Esophagus muscularis mucosa (tissue), 4 donors: ENCODE measurements at regions not wholly inside any gene's neighbourhood (a gene's known extent, or its start where the extent isn't known, plus 50 kb on each side); places are given as distances from the start of the nearest gene placed in this dataset.

Source experiments
- DNase-seq: peaks from one replicate; pipeline ENCODE4 v3.0.0-alpha.2; 2017; ENCODE audit errors: extremely low spot score
- H3K27ac ChIP-seq, 4 donors: fragments of 200-600 bp; sonication (generic); replicated peaks in 1 of 4; 1 replicate in 3 of 4; 2 replicates in 1 of 4; pipeline ENCODE4 v1.5.1; 2016 to 2019; ENCODE audit warnings: mild to moderate bottlenecking in 1 of 4
- H3K27me3 ChIP-seq, 4 donors: fragments of 200-600 bp; sonication (generic); one replicate each; pipeline versions ENCODE4 v1.5.1 to v1.6.0; 2016 to 2019
- H3K36me3 ChIP-seq, 4 donors: fragments of 200-600 bp; sonication (generic); one replicate each; pipeline ENCODE4 v1.5.1; 2016 to 2019
- H3K4me1 ChIP-seq, 4 donors: fragments of 200-600 bp; sonication (generic); one replicate each; pipeline ENCODE4 v1.5.1; 2016 to 2019
- H3K4me3 ChIP-seq, 4 donors: fragments of 200-600 bp; sonication (generic); 1 replicate in 2 of 4; 2 replicates in 2 of 4; pipeline ENCODE4 v1.5.1; 2016 to 2019; ENCODE audit warnings: mild to moderate bottlenecking in 4 of 4, moderate library complexity in 1 of 4
- H3K9me3 ChIP-seq, 4 donors: fragments of 200-600 bp; sonication (generic); 1 replicate in 3 of 4; 2 replicates in 1 of 4; pipeline ENCODE4 v1.5.1; 2016 to 2019
- CTCF ChIP-seq, 3 experiments: fragments of 200-600 bp in 2 of 3; fragments of 450-650 bp in 1 of 3; sonication (generic) in 2 of 3; IDR thresholded peaks; one replicate each; pipeline ENCODE4 v1.5.1; 2017 to 2019; ENCODE audit warnings: antibody characterized with exemption in 3 of 3, mild to moderate bottlenecking in 2 of 3, moderate library complexity in 1 of 3
- EP300 ChIP-seq: sonication (generic); formaldehyde crosslinking; IDR thresholded peaks from one replicate; pipeline ENCODE4 v1.6.1; 2017; ENCODE audit warnings: antibody characterized with exemption
- POLR2A ChIP-seq: fragments of 450-650 bp; IDR thresholded peaks from one replicate; pipeline ENCODE4 v1.6.1; 2017; ENCODE audit warnings: antibody characterized with exemption, moderate library complexity, mild to moderate bottlenecking, low read depth
- POLR2AphosphoS5 ChIP-seq, 2 donors: sonication (generic); formaldehyde crosslinking; IDR thresholded peaks; one replicate each; pipeline ENCODE4 v1.6.1; 2017; ENCODE audit warnings: antibody characterized with exemption in 2 of 2
- WGBS: methylation state at CpG from one replicate; pipeline ENCODE4 v1.1.5; 2018; 5-methylcytosine and 5-hydroxymethylcytosine counted together
- intact Hi-C: fragments of 100-400 bp; cut with DNase I; formaldehyde crosslinking; loops from one replicate; pipeline ENCODE4 v1.15.1; 2023

GRCh38 chr3:21876782-21877181 is 125.8 kb upstream of the ZNF385D start:
- no peak for DNase-seq
- TF ChIP-seq CTCF (IDR thresholded peaks at IDR 0.05) = no peak
- TF ChIP-seq POLR2AphosphoS5 (IDR thresholded peaks at IDR 0.05) = no peak
- TF ChIP-seq POLR2A = no peak
- TF ChIP-seq EP300 = no peak
- intact Hi-C loops = no loop called here
- Histone ChIP-seq H3K27me3 (no peaks in the 10 kb centered on the region), H3K36me3 (no peaks in the 10 kb centered on the region), H3K4me1 (peaks cover 0 to 23% (median 13%) of the 10 kb centered on the region in 4 donors), H3K9me3 (peaks cover 0 to 9% (median 0%) of the 10 kb centered on the region in 4 donors), H3K4me3 (no peak overlapping the region), H3K27ac (peak overlapping the region; percentile 8 to 52 (median 35))
- WGBS = 81% methylated on average over 2 of the region's 2 CpGs

- H3K4me3 ChIP-seq = no peak overlapping the region
- no peaks in the 10 kb centered on the region for H3K36me3 ChIP-seq
- DNase-seq = no peak
- intact Hi-C loops = no loop called here
- TF ChIP-seq EP300 (no peak), CTCF (IDR thresholded peaks at IDR 0.05) (no peak), POLR2A (no peak), POLR2AphosphoS5 (IDR thresholded peaks at IDR 0.05) (no peak)
- peak overlapping the region; percentile 8 to 52 (median 35) for H3K27ac ChIP-seq
- H3K27me3 ChIP-seq = no peaks in the 10 kb centered on the region
- H3K9me3 ChIP-seq = peaks cover 0 to 9% (median 0%) of the 10 kb centered on the region in 4 donors
- H3K4me1 ChIP-seq = peaks cover 0 to 23% (median 13%) of the 10 kb centered on the region in 4 donors
- WGBS = 50% methylated on average over 6 of the region's 6 CpGs
Observed at GRCh38 chr3:21877214-21877754, 126.3 kb upstream of the ZNF385D start.

GRCh38 chr3:21879184-21879886 is 128.3 kb upstream of the ZNF385D start:
- H3K27me3 ChIP-seq = no peaks in the 10 kb centered on the region
- H3K27ac ChIP-seq = peak overlapping the region in 1 of 4 donors; percentile 11
- H3K4me1 ChIP-seq = peaks cover 0 to 23% (median 13%) of the 10 kb centered on the region in 4 donors
- intact Hi-C loops = no loop called here
- 45% methylated on average over 7 of the region's 7 CpGs for WGBS
- no peaks in the 10 kb centered on the region for H3K36me3 ChIP-seq
- H3K9me3 ChIP-seq = peaks cover 0 to 5% (median 0%) of the 10 kb centered on the region in 4 donors
- no peak for DNase-seq
- TF ChIP-seq EP300 (no peak), POLR2A (no peak), POLR2AphosphoS5 (IDR thresholded peaks at IDR 0.05) (no peak), CTCF (IDR thresholded peaks at IDR 0.05) (no peak)
- H3K4me3 ChIP-seq = no peak overlapping the region

GRCh38 chr3:21888656-21889055 is 137.6 kb upstream of the ZNF385D start:
- WGBS = 73% methylated on average over 2 of the region's 2 CpGs
- no peak for TF ChIP-seq POLR2A
- no peak for TF ChIP-seq POLR2AphosphoS5 (IDR thresholded peaks at IDR 0.05)
- TF ChIP-seq CTCF (IDR thresholded peaks at IDR 0.05) = no peak
- TF ChIP-seq EP300 = no peak
- Histone ChIP-seq H3K4me3 (no peak overlapping the region), H3K9me3 (no peaks in the 10 kb centered on the region), H3K27ac (no peak overlapping the region), H3K4me1 (peaks cover 0 to 9% (median 4%) of the 10 kb centered on the region in 4 donors), H3K27me3 (no peaks in the 10 kb centered on the region), H3K36me3 (no peaks in the 10 kb centered on the region)
- DNase-seq = no peak
- intact Hi-C loops = no loop called here
